CD4-positive, alpha-beta T cell (primary cell): ENCODE measurements at regions not wholly inside any gene's neighbourhood (a gene's known extent, or its start where the extent isn't known, plus 50 kb on each side); places are given as distances from the start of the nearest gene placed in this dataset.

Experiments used
- ATAC-seq: fragments of 200-7000 bp; cut with Tn5 transposase; one replicate; pipeline ENCODE4 v1.10.0; 2022; ENCODE audit warnings: mild to moderate bottlenecking; ENCODE audit not compliant: poor library complexity
- CTCF ChIA-PET: fragments of 350-600 bp; sonication (Branson Sonifier 250); formaldehyde crosslinking; loops from one replicate; lab custom pipeline; 2021; ENCODE audit warnings: antibody characterized with exemption, inconsistent platforms; lab: Charles Lee
- POLR2A ChIA-PET: fragments of 350-600 bp; sonication (Branson Sonifier 250); formaldehyde crosslinking; loops from one replicate; lab custom pipeline; 2021; ENCODE audit warnings: antibody characterized with exemption, inconsistent platforms; lab: Charles Lee
- DNase-seq, 14 experiments: peaks; one replicate each; pipeline ENCODE4 v3.0.0-alpha.2; 2013 to 2020; ENCODE audit warnings: mixed read lengths in 2 of 14
- H3K27ac ChIP-seq, 2 donors: one replicate each; pipeline versions ENCODE4 v1.5.1 to v1.7.0; 2013; ENCODE audit warnings: low read length in 2 of 2, low read depth in 1 of 2, mild to moderate bottlenecking in 1 of 2
- H3K27me3 ChIP-seq, 2 experiments: 1 replicate in 1 of 2; 2 replicates in 1 of 2; pipeline versions ENCODE4 v1.6.1 to v1.7.0; 2013; ENCODE audit warnings: low read length in 2 of 2, control low read depth in 1 of 2, mild to moderate bottlenecking in 1 of 2, moderate library complexity in 1 of 2; ENCODE audit not compliant: insufficient read depth in 2 of 2, control insufficient read depth in 1 of 2
- H3K36me3 ChIP-seq: one replicate; pipeline ENCODE4 v1.6.1; 2013; ENCODE audit warnings: low read length, control low read depth; ENCODE audit not compliant: insufficient read depth
- H3K4me1 ChIP-seq: one replicate; pipeline ENCODE4 v1.6.1; 2013; ENCODE audit warnings: low read length, control low read depth; ENCODE audit not compliant: insufficient read depth
- H3K4me3 ChIP-seq: one replicate; pipeline ENCODE4 v1.5.1; 2013; ENCODE audit warnings: mild to moderate bottlenecking, low read length, moderate library complexity
- H3K9me3 ChIP-seq, 2 experiments: 1 replicate in 1 of 2; 2 replicates in 1 of 2; pipeline versions ENCODE4 v1.6.1 to v1.7.0; 2013; ENCODE audit warnings: low read length in 2 of 2, mild to moderate bottlenecking in 2 of 2, control low read depth in 1 of 2, moderate library complexity in 1 of 2; ENCODE audit not compliant: control insufficient read depth in 1 of 2, insufficient read depth in 1 of 2
- H3K27ac Mint-ChIP-seq: one replicate; pipeline ENCODE4 v1.8.0; 2020; ENCODE audit warnings: mixed read lengths
- H3K27me3 Mint-ChIP-seq: one replicate; pipeline ENCODE4 v1.8.0; 2021; ENCODE audit warnings: mixed read lengths
- H3K36me3 Mint-ChIP-seq: one replicate; pipeline ENCODE4 v1.8.0; 2021; ENCODE audit warnings: low read depth, mixed read lengths
- H3K4me1 Mint-ChIP-seq: one replicate; pipeline ENCODE4 v1.8.0; 2021; ENCODE audit warnings: low read depth, mixed read lengths
- H3K4me3 Mint-ChIP-seq: one replicate; pipeline ENCODE4 v1.8.0; 2020; ENCODE audit warnings: mild to moderate bottlenecking, mixed read lengths
- H3K9me3 Mint-ChIP-seq: one replicate; pipeline ENCODE4 v1.8.0; 2020; ENCODE audit warnings: mixed read lengths
- intact Hi-C, 2 experiments: fragments of 100-400 bp; cut with DNase I in 1 of 2; cut with micrococcal nuclease in 1 of 2; formaldehyde crosslinking; loops; one replicate each; pipeline versions ENCODE4 v1.15.1 to v1.9.0; 2023 to 2025; cut with DNase I, micrococcal nuclease
- TF ChIP-seq, protein P1 (sequence below): fragments of 200-600 bp; IDR thresholded peaks from one replicate; pipeline ENCODE4 v1.8.0; 2022; ENCODE audit warnings: antibody characterized with exemption, mild to moderate bottlenecking

DNA sequence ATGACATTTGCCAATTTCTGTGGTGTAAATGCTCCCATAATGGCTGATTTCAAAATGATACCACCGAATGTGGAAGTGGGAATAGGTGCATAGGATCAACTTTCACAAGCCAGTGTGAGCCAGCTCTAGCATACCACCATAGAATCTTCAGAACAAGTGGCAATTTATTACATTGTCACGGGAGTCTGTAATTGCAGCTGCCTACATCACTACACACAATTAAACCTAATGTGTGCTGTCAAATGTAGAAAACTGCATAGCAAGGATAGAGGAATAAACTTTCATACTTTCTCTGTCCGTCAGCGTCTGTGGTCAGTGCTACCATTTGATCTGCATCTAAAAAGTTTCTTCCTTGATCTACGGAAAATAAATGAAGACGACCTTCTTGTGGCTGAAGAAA is 417.8 kb upstream of the TOM1L1 start:
- Histone ChIP-seq H3K27ac (no peak overlapping the region), H3K36me3 (no peaks in the 10 kb centered on the region), H3K27me3 (no peaks in the 10 kb centered on the region), H3K4me3 (no peak overlapping the region), H3K4me1 (no peaks in the 10 kb centered on the region), H3K9me3 (peaks cover 0 to 8% of the 10 kb centered on the region in 2 experiments)
- DNase-seq (no peak), ATAC-seq (no peak)
- no peak overlapping the region for H3K4me3 Mint-ChIP-seq
- no peaks in the 10 kb centered on the region for H3K4me1 Mint-ChIP-seq
- intact Hi-C loops, result no loop called here
- no peaks in the 10 kb centered on the region for H3K36me3 Mint-ChIP-seq
- POLR2A ChIA-PET, result no interaction called here
- CTCF ChIA-PET, result no interaction called here
- TF ChIP-seq, protein P1, sequence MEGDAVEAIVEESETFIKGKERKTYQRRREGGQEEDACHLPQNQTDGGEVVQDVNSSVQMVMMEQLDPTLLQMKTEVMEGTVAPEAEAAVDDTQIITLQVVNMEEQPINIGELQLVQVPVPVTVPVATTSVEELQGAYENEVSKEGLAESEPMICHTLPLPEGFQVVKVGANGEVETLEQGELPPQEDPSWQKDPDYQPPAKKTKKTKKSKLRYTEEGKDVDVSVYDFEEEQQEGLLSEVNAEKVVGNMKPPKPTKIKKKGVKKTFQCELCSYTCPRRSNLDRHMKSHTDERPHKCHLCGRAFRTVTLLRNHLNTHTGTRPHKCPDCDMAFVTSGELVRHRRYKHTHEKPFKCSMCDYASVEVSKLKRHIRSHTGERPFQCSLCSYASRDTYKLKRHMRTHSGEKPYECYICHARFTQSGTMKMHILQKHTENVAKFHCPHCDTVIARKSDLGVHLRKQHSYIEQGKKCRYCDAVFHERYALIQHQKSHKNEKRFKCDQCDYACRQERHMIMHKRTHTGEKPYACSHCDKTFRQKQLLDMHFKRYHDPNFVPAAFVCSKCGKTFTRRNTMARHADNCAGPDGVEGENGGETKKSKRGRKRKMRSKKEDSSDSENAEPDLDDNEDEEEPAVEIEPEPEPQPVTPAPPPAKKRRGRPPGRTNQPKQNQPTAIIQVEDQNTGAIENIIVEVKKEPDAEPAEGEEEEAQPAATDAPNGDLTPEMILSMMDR, result no peak
- no peaks in the 10 kb centered on the region for H3K27me3 Mint-ChIP-seq
- H3K9me3 Mint-ChIP-seq, result peaks cover 1% of the 10 kb centered on the region
- H3K27ac Mint-ChIP-seq, result no peak overlapping the region

DNA sequence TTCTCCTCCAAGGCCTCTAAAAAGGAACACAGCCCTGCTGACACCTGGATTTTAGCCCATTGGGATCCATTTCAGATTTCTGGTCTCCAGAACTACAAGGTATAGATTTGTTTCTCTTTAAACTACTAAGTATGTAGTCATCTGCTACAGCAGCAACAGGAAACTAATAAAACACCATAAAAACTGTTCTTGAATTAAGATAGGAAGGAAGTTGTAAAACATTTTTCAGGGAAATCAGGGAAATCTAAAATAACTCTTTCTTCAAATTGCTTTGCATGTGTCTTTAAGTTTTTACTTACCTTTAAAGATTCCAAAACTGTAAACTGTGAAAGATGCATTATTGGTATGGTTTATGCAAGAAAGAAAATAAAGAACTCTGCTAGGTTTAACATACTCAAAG is 407.0 kb upstream of the TOM1L1 start:
- H3K9me3 Mint-ChIP-seq, result no peaks in the 10 kb centered on the region
- ChIA-PET CTCF (no interaction called here), POLR2A (no interaction called here)
- no peaks in the 10 kb centered on the region for H3K4me1 Mint-ChIP-seq
- Histone ChIP-seq H3K27me3 (no peaks in the 10 kb centered on the region), H3K27ac (no peak overlapping the region), H3K4me3 (no peak overlapping the region), H3K9me3 (no peaks in the 10 kb centered on the region), H3K36me3 (no peaks in the 10 kb centered on the region), H3K4me1 (no peaks in the 10 kb centered on the region)
- intact Hi-C loops, result no loop called here
- H3K27me3 Mint-ChIP-seq, result no peaks in the 10 kb centered on the region
- H3K4me3 Mint-ChIP-seq, result no peak overlapping the region
- no peak for ATAC-seq
- H3K27ac Mint-ChIP-seq, result no peak overlapping the region
- H3K36me3 Mint-ChIP-seq, result no peaks in the 10 kb centered on the region
- TF ChIP-seq, protein P1, result no peak
- DNase-seq, result no peak

DNA sequence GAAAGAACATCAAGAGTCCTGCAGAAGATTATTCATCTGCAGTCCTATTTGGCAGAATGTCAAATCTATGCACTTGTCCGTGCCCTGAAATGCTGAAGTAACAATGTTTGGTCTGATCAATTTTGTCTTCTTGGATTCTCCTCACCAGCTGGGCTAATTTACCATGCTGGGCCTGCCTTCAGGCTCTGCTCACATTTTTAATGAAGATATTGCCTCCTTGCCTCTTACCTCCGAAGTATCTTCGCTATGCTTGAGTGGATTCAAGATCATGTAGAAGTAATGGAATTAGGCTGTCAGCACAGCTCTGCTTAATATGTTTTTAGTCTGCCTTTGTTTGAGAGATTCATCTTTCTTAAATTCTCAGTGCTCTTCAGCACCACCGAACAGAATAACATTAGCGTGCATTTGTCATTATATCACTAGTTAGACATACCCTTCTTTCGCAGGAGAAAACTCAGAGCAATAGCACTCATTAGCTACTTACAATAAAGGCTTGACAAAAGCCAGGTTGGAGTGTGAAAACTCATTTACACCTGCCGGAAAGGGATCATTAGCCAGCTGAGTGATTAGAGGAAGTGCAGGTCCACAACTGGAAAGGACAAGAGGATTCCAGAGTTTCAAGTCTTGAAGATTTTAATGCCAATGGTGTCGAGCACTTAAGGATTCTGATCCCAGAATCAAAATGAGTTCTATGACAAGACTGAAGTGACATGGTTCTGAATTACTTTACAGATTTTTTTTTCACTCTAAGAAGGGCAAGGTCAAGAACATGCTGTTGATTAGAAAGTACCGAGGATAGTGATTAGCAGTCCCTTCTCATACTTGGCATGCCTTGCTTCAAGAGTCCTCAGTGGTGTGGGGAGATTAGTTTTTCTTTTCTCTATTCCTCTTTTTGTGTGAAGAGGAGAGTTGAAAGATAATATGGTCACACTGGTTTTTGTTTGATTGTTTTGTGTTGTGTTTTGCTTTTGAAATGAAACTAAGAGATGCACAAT is 405.6 kb upstream of the TOM1L1 start:
- ATAC-seq, result no peak
- Histone ChIP-seq H3K36me3 (no peaks in the 10 kb centered on the region), H3K27me3 (no peaks in the 10 kb centered on the region), H3K9me3 (no peaks in the 10 kb centered on the region), H3K4me3 (no peak overlapping the region), H3K27ac (no peak overlapping the region), H3K4me1 (no peaks in the 10 kb centered on the region)
- TF ChIP-seq, protein P1, result no peak
- Mint-ChIP-seq H3K4me3 (no peak overlapping the region), H3K9me3 (no peaks in the 10 kb centered on the region), H3K4me1 (no peaks in the 10 kb centered on the region), H3K27me3 (no peaks in the 10 kb centered on the region), H3K27ac (no peak overlapping the region), H3K36me3 (no peaks in the 10 kb centered on the region)
- ChIA-PET CTCF (no interaction called here), POLR2A (no interaction called here)
- intact Hi-C loops, result no loop called here
- no peak for DNase-seq
